Activated CD4-positive, alpha-beta T cell treated with anti-CD3 and anti-CD28 coated beads, Interleukin-2, amount 50 U/mL, for 4 hours (primary cell): ENCODE measurements at regions not wholly inside any gene's neighbourhood (a gene's known extent, or its start where the extent isn't known, plus 50 kb on each side); places are given as distances from the start of the nearest gene placed in this dataset.
"Not testable (repeated sequence)": the region's sequence is repeated elsewhere in the genome, so short reads cannot be mapped to it uniquely, and the experiment has no call there.

Source experiments
- DNase-seq, 2 experiments: peaks; one replicate each; pipeline ENCODE4 v3.0.0-alpha.2; 2020

GRCh38 chr4:26257444-26257843 is 63.4 kb upstream of the RBPJ start:
- not testable (repeated sequence) for DNase-seq

DNA sequence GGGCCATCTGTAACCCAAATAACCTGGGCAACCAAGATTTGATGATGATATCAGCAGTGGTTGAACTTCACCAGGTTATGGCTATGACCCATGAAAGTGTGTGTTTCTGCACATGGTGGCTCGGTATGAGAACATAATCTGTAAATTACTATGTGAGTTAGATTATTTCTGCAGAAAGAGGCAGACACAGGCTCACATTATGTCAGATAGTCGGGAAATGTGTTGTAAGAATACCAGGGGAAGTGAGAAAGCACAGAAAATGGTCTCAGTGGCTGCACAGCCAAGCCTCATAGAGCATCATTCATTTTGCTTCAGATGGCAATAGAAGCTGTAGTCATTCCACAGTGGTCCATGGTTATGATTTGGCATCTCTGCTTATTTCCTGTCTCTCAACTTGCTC is 63.0 kb upstream of the RBPJ start:
- DNase-seq, result no peak

DNA sequence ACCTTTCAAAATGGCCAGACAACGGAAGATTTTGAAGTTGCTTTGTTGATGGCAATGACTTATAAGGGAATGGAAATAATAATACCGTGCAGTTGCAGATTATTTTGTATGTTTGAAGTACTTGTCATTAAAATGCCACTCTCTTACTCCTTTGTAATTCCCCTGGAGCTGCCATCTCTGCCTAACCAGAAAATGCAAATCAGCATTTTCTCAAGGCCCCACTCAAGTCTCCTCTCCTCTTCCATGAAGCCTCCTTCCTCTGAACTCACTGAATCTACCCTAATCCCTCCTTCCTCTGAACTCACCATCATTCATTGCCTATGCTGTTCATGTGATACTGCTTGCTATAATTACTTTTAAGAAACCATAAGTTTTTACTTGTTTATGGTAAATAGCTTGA is 60.2 kb upstream of the RBPJ start:
- no peak for DNase-seq

DNA sequence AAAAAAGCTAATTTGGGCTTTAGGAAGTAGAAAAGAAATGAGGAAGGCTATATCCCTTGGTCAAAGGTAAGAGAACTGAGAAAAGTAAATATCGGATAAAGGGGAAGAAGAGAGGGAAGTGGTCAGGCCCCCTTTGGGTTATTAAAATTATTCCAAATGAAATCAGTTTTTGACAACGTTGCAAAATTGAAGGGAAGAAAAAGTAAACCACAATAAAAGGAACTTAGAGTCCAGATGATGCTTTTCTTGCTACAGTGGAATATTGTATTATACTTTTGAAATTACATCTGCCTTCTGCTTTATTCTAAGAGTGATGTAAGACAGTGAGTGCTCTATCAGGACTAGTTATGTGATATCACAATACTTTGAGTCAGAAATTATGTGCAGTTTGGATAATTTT is 59.4 kb upstream of the RBPJ start:
- no peak for DNase-seq

GRCh38 chr4:26263165-26263564 is 57.6 kb upstream of the RBPJ start:
- DNase-seq, result no peak

- DNase-seq, result no peak
Measured at GRCh38 chr4:26264109-26264508, 56.7 kb upstream of the RBPJ start.

DNA sequence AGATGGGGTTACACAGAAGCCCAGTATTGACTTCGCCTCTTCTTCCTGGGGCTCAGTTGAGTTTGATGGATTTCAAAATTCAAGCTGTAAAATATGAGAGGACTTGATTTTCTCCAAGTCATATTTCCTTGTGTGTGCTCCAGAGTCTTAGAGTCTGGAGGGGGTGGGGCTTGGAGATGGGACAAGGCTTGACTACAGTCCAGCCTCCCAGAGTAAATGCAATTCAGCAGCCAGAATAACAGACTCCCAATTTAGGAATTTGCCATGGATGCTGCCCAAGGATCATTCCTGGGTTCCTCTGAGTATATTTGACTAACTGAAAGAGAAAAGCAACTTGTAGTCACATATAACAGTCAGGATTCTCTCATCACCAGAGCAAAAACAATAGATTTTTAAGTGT is 53.7 kb upstream of the RBPJ start:
- DNase-seq, result no peak

DNA sequence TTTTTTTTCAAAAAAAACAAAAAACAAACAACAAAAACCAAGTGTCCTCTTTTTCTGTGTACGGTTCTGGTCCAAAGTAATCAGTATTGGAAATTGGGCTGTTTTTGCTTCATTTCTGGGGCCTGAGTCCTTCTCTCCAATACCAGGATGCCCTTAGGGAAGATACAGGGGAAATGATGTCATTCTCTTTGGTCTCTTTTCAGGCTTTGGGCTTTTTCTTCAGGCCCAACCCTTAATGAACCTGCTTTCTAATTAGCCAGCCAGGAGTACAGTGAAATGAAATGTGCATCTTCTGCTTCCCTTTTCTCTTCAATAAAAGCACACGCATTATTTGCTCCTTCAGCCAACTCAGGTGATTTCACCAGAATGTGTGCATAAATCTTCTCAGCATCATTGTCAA is 52.6 kb upstream of the RBPJ start:
- no peak for DNase-seq

DNA sequence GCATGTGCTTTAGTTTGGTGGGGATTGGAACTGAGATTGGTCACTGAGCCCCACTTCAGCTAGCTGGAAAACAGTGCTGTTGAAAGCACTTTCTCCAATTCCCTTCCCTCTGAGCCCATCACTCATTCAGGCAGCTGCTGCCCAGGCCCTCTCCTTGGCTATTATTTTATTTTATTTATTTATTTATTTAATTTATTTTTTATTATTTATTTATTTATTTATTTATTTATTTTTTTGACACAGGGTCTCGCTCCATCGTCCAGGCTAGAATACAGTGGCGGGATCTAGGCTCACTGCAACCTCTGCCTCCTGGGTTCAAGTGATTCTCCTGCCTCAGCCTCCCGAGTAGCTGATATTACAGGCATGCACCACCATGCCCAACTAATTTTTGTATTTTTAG is 51.8 kb upstream of the RBPJ start:
- no peak for DNase-seq
